ENCODE measurements at regions not wholly inside any gene's neighbourhood (a gene's known extent, or its start where the extent isn't known, plus 50 kb on each side); places are given as distances from the start of the nearest gene placed in this dataset.
"Not testable (repeated sequence)": the region's sequence is repeated elsewhere in the genome, so short reads cannot be mapped to it uniquely, and the experiment has no call there.

DNA sequence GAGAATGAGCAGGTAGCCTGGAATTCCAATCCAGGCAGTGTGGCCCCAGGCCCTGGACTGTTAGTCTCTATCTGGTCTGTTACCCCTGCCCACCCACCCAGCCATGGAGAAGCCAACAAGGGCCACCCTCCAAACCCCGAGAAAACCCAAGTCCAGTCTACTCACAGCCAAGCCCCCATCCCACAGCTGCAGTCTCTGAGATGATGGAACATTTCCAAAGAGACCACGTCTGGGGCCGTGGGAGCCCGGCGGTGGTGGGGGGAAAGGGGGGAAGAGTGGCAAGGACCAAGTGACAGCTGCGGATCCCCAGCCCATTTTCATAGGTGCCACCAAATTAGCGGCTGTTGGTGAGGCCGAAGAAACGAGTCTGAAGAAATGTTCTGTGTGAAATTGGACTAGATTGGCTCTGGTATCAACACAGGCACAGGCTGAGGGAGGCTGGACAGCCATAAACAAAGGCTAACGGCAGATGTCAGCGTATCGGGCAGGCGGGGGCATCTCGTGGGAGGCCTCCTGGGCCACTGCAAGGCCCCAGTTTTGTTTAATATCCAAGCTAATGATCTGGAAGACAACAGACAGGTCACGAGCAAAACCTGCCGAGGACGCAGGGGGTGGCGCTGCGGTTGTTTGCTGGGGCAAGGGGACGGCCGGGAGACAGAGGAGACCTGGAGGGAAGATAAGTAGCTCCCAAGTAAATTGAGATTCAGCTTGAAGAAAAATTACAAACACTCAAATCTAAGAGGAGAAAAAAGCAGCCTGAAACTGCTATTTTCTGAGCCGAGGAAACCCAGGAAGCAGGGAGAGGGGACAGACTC, 53.4 kb downstream of the RBFOX3 start:
- H3K9me2 ChIP-seq (replicated peaks; ENCODE audit: low read length): no peaks in the 10 kb centered on the region
- DNase-seq: no peak
- no peak for ATAC-seq
- no peak overlapping the region for H3K4me2 ChIP-seq (ENCODE audit: low read length)
- no peaks in the 10 kb centered on the region for H3K36me3 ChIP-seq (ENCODE audit: low read depth, low read length)
- H3K9me3 ChIP-seq (ENCODE audit: low read length): no peaks in the 10 kb centered on the region
- peaks cover under 1% of the 10 kb centered on the region; the same call in 1 of the 2 replicates for H3K4me1 ChIP-seq (ENCODE audit: insufficient read depth, low read length)
- no peak overlapping the region for H3K4me3 ChIP-seq (ENCODE audit: low read length)
- no peaks in the 10 kb centered on the region for H3F3A ChIP-seq (ENCODE audit: low read length, unreplicated experiment)
- H4K20me1 ChIP-seq (ENCODE audit: low read length): no peaks in the 10 kb centered on the region
- ChIA-PET CTCF (no interaction called here), POLR2A (ENCODE audit: unreplicated experiment) (no interaction called here)
- no TSS peak for BruUV-seq (replicated peaks)
- H3K27ac ChIP-seq (ENCODE audit: low read length): no peak overlapping the region
- no peak overlapping the region for H3K9ac ChIP-seq (ENCODE audit: low read length)
- intact Hi-C loops (cut with micrococcal nuclease): no loop called here
- H3K27me3 ChIP-seq (ENCODE audit: low read length): peaks cover 38% of the 10 kb centered on the region
- no peaks in the 10 kb centered on the region for H3K79me2 ChIP-seq (ENCODE audit: low read length)
- H2AFZ ChIP-seq (ENCODE audit: low read length): no peak overlapping the region
- TF ChIP-seq EZH2 (IDR thresholded peaks at IDR 0.05; ENCODE audit: low read length, unreplicated experiment) (no peak), EZH2phosphoT487 (IDR thresholded peaks at IDR 0.05; ENCODE audit: borderline replicate concordance, low read length) (no peak)
- TF ChIP-seq, protein P1, sequence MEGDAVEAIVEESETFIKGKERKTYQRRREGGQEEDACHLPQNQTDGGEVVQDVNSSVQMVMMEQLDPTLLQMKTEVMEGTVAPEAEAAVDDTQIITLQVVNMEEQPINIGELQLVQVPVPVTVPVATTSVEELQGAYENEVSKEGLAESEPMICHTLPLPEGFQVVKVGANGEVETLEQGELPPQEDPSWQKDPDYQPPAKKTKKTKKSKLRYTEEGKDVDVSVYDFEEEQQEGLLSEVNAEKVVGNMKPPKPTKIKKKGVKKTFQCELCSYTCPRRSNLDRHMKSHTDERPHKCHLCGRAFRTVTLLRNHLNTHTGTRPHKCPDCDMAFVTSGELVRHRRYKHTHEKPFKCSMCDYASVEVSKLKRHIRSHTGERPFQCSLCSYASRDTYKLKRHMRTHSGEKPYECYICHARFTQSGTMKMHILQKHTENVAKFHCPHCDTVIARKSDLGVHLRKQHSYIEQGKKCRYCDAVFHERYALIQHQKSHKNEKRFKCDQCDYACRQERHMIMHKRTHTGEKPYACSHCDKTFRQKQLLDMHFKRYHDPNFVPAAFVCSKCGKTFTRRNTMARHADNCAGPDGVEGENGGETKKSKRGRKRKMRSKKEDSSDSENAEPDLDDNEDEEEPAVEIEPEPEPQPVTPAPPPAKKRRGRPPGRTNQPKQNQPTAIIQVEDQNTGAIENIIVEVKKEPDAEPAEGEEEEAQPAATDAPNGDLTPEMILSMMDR (conservative IDR thresholded peaks at IDR 0.05; ENCODE audit: low read depth, low read length): no peak

DNA sequence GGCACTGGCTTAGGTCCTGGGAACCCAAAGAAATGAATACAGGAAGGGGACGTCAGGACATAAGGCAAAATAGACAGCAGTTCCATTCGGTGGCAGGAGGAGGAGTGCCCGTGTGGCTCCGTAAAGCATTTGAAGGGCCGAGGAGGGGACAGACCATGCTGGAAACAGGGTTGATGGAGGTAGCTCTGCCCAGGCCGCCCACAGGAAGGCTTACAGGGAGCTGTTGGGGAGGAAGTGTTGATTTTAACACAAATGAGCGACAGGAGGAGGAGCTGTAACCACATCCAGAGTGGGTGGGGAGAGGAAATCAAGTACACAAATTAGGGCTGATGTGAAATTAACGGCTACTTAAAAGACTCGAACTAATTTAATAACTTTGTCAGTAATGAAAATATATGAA, 54.6 kb downstream of the RBFOX3 start:
- no peaks in the 10 kb centered on the region for H3K36me3 ChIP-seq (ENCODE audit: low read depth, low read length)
- H3K9me2 ChIP-seq (replicated peaks; ENCODE audit: low read length): no peaks in the 10 kb centered on the region
- BruUV-seq (replicated peaks): no TSS peak
- H3K27me3 ChIP-seq (ENCODE audit: low read length): peaks cover 42% of the 10 kb centered on the region
- TF ChIP-seq, protein P1 (conservative IDR thresholded peaks at IDR 0.05; ENCODE audit: low read depth, low read length): no peak
- no peak for TF ChIP-seq EZH2 (IDR thresholded peaks at IDR 0.05; ENCODE audit: low read length, unreplicated experiment)
- no peak for TF ChIP-seq EZH2phosphoT487 (IDR thresholded peaks at IDR 0.05; ENCODE audit: borderline replicate concordance, low read length)
- no peak overlapping the region for H2AFZ ChIP-seq (ENCODE audit: low read length)
- ATAC-seq (no peak), DNase-seq (no peak)
- intact Hi-C loops (cut with micrococcal nuclease): no loop called here
- no peaks in the 10 kb centered on the region for H4K20me1 ChIP-seq (ENCODE audit: low read length)
- H3K27ac ChIP-seq (ENCODE audit: low read length): no peak overlapping the region
- no peaks in the 10 kb centered on the region for H3K9me3 ChIP-seq (ENCODE audit: low read length)
- ChIA-PET CTCF (interaction anchor here (0.5 kb wide), 1 partner anchor 190 kb away, joined by 3 read pairs; no protein-coding TSS in a partner anchor), POLR2A (ENCODE audit: unreplicated experiment) (interaction anchor here (0.5 kb wide), 1 partner anchor 190 kb away, joined by 11 read pairs; no protein-coding TSS in a partner anchor)
- no peaks in the 10 kb centered on the region for H3F3A ChIP-seq (ENCODE audit: low read length, unreplicated experiment)
- H3K4me3 ChIP-seq (ENCODE audit: low read length): no peak overlapping the region
- H3K4me2 ChIP-seq (ENCODE audit: low read length): no peak overlapping the region
- no peaks in the 10 kb centered on the region for H3K79me2 ChIP-seq (ENCODE audit: low read length)
- no peaks in the 10 kb centered on the region for H3K4me1 ChIP-seq (ENCODE audit: insufficient read depth, low read length)
- H3K9ac ChIP-seq (ENCODE audit: low read length): no peak overlapping the region

DNA sequence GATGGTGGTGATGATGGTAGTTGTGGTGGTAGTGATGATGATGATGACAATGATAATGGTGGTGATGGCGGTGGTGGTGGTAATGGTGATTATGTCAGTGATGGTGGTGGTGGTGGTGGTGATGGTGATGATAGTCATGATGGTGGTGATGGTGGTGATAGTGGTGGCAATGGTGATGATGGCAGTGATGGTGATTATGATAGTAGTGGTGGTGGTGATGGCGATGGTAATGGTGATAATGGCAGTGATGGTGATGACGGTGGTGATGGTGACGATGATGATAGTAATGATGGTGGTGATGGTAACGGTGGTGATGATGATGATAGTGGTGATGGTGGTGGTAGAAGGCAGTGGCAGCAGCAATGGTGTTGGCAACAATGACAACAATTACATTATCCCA, 55.3 kb downstream of the RBFOX3 start:
- ChIA-PET POLR2A (ENCODE audit: unreplicated experiment) (no interaction called here), CTCF (no interaction called here)
- no peak for ATAC-seq
- intact Hi-C loops (cut with micrococcal nuclease): no loop called here
- TF ChIP-seq EZH2 (IDR thresholded peaks at IDR 0.05; ENCODE audit: low read length, unreplicated experiment): no peak
- TF ChIP-seq, protein P1 (conservative IDR thresholded peaks at IDR 0.05; ENCODE audit: low read depth, low read length): no peak
- no peak for TF ChIP-seq EZH2phosphoT487 (IDR thresholded peaks at IDR 0.05; ENCODE audit: borderline replicate concordance, low read length)
- Histone ChIP-seq H3K4me3 (ENCODE audit: low read length) (no peak overlapping the region), H4K20me1 (ENCODE audit: low read length) (no peaks in the 10 kb centered on the region), H3K4me2 (ENCODE audit: low read length) (no peak overlapping the region), H3K9ac (ENCODE audit: low read length) (no peak overlapping the region), H3K27me3 (ENCODE audit: low read length) (peaks cover 43% of the 10 kb centered on the region), H3K79me2 (ENCODE audit: low read length) (no peaks in the 10 kb centered on the region), H3K9me3 (ENCODE audit: low read length) (no peaks in the 10 kb centered on the region), H3K27ac (ENCODE audit: low read length) (no peak overlapping the region), H3K36me3 (ENCODE audit: low read depth, low read length) (no peaks in the 10 kb centered on the region), H3K4me1 (ENCODE audit: insufficient read depth, low read length) (no peaks in the 10 kb centered on the region), H2AFZ (ENCODE audit: low read length) (no peak overlapping the region), H3K9me2 (replicated peaks; ENCODE audit: low read length) (no peaks in the 10 kb centered on the region), H3F3A (ENCODE audit: low read length, unreplicated experiment) (no peaks in the 10 kb centered on the region)
- DNase-seq: no peak
- BruUV-seq (replicated peaks): no TSS peak

DNA sequence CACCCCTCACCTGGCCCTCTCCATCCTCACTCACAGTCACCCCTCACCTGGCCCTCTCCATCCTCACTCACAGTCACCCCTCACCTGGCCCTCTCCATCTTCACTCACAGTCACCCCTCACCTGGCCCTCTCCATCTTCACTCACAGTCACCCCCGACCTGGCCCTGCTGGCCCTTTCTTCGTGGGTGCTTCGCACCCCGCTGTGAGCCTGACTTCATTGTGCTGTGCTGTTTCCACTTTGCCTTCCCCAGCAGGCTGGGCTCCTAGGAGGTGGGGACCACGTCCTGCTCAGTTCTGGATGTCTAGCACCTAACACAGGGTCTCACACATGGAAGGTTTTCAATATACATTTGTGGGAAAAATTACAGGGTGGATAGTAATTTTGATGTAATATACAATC, 56.5 kb downstream of the RBFOX3 start:
- H3K4me3 ChIP-seq (ENCODE audit: low read length); H3K4me1 ChIP-seq (ENCODE audit: insufficient read depth, low read length); H3K27ac ChIP-seq (ENCODE audit: low read length); H3K9me3 ChIP-seq (ENCODE audit: low read length); ATAC-seq; H3K4me2 ChIP-seq (ENCODE audit: low read length); CTCF ChIA-PET; H3K9me2 ChIP-seq (replicated peaks; ENCODE audit: low read length); H2AFZ ChIP-seq (ENCODE audit: low read length); H3F3A ChIP-seq (ENCODE audit: low read length, unreplicated experiment); H3K79me2 ChIP-seq (ENCODE audit: low read length); intact Hi-C loops (cut with micrococcal nuclease); H4K20me1 ChIP-seq (ENCODE audit: low read length); H3K36me3 ChIP-seq (ENCODE audit: low read depth, low read length); POLR2A ChIA-PET (ENCODE audit: unreplicated experiment); H3K9ac ChIP-seq (ENCODE audit: low read length); DNase-seq; BruUV-seq (replicated peaks): not testable (repeated sequence)
- peaks cover 55% of the 10 kb centered on the region for H3K27me3 ChIP-seq (ENCODE audit: low read length)
